Umbilical cord (tissue), 1 donor: ENCODE measurements at regions not wholly inside any gene's neighbourhood (a gene's known extent, or its start where the extent isn't known, plus 50 kb on each side); places are given as distances from the start of the nearest gene placed in this dataset.

Experiments
- DNase-seq: peaks from one replicate; pipeline ENCODE4 v3.0.0-alpha.2; 2015; ENCODE audit warnings: low spot score

DNA sequence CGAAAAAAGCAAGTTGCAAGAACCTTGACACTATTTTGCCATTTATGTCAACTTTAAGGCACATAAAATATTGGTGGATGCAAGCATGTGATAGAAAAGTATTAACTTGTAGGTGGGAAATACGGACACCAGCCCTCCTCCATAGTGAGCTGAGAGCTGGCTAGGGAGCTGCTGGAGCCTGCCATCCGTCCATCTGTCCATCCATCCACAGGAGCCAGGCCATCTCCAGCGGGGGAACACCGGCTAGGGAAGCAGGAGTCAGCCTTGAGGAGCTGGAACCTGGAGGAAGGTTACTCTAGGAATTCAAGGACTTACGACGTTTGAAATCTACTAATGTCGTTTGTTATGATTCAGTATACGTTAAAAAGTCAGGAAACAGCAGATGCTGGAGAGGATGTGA is 120.7 kb upstream of the C14orf180 start:
- no peak for DNase-seq

DNA sequence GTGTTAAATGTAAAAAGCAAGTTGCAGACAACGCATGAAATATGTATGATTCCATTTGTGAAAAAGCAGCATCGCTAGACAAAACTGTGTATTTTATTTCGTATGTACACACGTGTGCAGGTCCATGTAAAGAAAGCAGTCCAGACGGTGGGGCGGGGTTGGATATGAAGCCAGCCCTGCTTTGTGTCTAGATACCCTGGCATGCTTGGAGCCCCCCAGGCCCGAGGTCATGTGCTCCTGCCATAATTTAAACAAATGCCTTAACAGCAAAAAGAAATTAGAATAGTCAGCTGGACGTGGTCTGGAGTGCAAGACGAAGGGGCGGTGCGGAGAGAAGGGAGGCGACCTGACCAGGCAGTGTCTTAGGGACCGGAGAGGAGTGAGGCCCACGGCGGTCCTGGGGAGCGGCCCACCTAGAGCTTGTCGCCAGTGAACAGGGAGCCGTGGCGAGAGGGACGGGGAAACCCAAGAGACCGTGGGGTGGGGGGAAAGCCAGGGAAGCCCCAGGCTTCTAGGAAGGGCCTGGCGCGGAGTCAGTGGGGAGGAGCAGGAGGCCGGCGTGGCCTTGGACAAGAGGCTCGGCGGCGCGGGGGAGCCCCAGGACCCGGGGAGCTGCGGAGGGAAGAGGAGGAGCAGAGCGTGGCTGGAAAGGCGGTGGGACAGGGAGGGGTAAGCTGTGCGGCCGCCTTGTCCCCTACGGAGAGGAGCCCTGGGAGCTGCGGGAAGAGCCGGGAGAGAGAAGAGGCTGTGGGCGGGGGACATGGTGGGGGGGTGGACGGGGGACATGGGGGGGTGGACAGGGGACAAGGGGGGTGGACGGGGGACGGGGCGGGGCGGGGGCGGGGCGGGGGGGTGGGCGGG is 118.5 kb upstream of the C14orf180 start:
- DNase-seq, result peak; percentile 75

DNA sequence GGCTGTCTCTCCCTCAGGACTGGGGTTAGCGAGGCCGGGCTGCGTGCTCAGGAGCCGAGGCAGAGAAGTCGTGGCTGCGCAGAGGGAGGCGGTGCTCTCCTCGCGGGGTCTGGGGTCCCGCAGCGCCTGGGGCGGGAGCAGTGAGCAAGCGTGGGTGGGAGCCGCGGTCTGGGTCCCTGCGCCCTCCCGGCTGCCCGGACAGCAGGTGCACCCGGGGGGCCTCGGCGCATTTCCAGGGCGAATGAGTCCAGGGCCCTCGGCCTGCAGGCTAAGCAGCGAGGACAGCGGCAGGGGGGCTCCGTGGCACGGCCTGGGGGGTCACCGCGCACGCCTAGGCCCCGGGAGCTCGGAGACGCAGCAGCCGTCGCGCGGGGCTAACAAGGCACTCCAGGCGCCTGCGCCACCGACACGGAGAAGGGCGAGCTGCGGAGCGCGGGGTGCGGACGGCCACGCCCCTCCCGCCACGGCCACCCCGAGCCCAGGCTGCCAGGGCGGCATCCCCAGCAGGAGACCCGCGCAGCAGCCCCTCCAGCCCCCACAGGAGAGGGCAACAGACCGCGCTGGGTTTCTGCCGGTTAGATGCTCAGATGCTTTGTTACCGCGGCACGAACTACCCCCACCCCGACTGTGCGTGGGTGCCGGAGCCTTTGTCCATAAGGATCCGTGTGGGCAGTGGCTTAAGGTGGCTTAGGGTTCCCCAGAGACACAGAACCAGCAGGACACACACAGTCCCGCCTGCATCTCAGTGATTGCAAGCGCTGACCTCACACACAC is 117.7 kb upstream of the C14orf180 start:
- DNase-seq, result peak; percentile 34

DNA sequence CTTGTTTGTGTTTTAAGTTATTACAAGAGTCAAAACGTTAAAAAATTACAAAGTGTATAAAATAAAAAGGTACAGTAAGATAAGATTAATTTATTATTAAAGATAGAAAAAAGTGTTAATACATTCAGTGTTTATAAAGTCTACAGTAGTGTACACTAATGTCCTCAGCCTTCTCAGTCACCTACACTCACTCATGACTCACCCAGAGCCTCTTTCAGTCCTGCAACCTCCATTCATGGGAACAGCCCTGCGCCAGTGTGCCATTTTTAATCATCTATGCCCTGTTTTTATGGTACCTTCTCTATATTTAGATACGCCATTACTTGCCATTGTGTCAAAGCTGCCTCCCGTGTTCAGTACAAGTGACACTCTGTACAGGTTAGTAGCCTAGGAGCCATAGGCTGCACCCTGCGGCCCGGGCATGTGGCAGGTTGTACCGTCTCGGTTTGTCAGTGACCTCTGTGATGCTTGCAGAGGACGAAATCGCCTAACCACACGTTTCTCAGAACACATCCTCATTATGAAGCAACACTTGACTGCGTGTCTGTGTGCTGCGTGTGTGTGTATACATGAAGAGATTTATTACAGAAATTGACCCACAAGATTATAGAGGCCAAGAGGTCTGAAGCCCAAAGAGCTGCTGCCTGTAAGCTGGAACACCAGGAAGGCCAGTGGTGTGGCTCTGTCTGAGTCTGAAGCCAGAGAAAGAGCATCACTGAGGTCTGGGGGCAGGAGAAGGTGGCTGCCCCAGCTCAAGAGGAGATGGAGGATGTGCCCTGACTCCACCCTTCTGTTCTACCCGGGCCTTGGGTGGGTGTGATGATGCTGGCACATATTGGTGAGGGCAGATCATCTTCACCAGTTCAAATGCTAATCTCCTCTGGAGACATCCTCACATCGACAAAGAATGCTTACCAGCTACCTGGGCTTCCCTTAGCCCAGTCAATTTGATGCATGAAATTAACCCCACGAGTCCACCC is 116.6 kb upstream of the C14orf180 start:
- no peak for DNase-seq

DNA sequence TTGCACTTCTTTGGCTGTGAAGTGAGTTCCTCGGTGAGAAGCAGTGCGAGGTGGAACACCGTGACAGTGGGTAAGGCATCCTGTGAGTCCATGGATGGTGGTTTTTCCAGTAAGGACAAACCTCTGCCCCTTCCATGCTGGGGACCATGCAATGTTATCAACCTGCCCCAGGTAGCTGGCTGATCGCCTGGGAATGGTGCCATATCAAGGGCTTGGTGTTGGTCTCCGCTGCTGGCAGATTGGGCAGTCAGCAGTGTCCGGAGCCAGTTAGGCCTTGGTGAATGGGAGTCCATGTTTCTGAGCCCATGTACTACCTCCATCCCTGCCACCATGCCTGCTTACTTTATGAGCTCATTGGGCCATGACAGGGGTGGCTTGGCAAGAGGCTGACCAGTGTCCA is 114.7 kb upstream of the C14orf180 start:
- no peak for DNase-seq

DNA sequence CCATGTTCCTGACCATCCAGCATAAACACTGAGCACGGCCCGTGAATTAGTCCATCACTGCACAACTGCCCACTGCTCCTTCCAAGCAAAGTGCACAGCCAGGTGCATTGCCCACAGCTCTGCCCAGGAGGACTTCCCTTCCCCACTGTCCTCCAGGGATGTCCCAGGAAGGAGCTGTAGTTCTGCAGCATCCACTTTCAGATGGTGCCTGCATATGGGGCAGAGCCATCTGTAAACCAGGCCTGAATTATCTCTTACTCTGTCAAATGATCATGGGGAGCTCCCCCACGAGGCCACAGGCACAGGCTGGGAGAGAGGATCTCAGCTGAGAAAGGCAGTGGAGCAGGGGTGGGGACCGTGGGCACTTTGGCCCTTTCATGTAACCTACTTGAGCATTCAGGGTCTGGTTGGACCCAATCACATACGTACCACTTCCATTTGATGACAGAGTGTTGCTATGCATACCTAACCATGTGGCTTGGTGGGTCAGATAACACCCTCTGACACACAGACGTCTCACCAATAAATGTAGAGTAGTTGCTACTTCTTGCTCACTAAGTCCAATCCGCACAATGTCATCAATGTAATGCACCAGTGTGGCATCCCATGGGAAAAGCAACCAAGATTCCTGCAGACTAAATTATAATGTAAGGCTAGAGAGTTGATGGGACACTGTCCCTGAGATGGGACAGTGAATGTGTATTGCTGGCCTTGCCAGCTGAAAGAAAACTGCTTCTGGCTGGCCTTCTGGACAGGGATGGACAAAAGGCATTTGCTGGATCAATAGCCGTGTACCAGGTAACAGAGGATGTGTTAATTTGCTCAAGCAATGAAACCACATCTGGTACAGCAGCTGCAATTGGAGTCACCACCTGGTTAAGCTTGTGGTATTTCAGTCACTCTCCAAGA is 113.8 kb upstream of the C14orf180 start:
- DNase-seq, result no peak

DNA sequence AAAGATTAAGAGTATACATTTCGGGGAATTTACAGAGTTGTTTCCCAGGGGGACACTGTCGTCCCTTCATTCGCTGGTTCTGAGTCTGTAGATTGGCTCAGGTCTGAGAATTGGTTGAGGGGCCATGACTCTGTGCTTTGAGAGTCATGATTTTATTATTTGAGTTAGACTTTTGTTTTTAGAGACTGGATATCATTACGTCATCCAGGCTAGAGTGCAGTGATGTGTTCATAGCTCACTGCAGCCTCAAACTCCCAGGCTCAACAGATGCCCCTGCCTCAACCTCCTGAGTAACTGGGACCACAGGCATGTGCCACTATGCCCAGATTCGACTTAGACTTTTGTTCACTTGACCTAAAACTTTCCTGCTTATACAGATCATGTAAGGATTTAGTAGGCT is 112.3 kb upstream of the C14orf180 start:
- DNase-seq, result no peak

DNA sequence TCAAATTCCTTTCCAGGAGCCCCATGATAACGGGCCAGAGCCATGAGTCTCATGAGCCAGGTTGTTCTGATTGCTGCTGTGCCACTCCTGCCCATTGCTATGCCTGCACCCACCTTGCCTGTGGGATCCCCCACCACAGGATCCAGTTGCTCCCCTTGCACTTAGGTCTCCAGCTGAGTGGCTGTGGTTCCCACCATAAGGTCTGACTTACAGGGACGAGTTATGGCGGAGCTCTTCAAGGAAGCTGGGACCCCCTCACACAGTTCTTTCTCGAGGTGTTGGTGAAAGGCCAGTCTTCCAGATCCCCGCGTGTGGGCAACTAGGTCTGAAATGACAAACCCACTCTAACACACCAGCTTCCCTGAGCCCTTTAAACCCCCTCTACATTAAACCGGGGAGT is 111.9 kb upstream of the C14orf180 start:
- no peak for DNase-seq

DNA sequence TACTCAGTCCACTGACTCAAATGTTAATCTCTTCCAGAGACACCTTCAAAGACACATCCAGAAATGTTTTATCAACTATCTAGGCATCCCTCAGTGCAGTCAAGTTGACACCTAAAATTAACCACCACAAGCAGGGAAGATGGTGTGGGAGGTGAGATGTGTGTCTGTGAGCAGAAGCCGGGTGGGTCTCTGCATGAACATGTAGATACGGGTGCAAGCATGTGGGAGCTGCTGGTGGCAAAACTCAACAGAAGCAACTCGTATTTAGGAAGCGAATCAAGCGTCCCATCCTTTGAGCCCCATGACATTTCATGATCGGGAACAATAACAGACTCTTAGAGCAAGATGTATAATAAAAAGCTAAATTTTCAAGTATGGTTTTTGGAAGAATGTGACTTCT is 110.0 kb upstream of the C14orf180 start:
- no peak for DNase-seq

DNA sequence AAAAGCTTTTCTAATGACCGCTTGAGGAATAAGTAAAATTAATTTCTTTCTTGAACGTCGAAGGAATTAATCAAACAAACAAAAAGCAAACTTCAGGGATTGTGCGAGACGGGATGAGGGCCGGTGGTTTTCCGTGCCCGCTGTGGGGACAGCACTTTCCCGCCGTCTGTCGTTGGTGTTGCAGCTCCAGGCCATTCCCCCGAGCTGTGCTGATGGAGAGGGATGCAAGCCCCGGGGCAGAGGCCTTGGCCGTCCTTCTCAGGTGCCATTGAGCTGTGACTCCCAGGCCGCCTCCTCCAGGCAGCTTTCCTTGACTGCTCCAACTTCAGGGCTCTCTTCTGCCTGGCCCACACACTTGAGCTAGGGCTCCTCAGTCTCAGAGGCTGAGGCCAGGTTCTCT is 109.0 kb upstream of the C14orf180 start:
- no peak for DNase-seq

DNA sequence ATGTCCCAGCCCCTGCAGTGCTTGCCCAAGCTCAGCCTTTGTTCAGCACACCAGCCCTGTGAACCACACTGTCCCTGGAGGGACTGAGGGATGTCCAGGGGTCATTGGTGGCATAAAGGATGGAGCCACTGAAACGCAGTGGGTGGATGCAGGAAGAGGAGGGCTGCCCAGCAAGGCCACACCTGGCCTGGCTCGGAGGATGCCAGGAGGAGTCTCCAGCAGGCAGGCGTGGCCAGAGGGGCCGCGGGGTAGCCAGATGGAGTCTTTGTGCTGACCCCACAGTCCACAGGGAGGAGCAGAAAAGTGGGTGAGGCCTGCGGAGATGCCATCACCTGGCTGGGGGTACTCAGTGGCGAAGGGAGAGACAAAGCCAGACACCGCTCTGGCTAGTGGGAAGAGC is 108.5 kb upstream of the C14orf180 start:
- no peak for DNase-seq

DNA sequence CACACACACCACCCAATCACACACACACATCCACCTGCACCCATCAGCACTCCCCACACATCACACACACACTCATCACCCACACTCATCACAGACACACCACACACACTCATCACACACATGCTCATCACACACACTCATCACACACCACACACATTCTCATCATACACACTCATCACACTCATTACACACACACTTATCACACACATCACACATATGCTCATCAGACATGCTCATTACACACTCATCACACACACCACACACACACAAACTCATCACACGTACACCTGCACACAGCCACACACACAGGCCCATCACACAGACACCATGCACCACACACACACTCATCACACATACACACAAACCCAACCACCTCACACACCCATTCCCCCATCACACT is 107.5 kb upstream of the C14orf180 start:
- no peak for DNase-seq

DNA sequence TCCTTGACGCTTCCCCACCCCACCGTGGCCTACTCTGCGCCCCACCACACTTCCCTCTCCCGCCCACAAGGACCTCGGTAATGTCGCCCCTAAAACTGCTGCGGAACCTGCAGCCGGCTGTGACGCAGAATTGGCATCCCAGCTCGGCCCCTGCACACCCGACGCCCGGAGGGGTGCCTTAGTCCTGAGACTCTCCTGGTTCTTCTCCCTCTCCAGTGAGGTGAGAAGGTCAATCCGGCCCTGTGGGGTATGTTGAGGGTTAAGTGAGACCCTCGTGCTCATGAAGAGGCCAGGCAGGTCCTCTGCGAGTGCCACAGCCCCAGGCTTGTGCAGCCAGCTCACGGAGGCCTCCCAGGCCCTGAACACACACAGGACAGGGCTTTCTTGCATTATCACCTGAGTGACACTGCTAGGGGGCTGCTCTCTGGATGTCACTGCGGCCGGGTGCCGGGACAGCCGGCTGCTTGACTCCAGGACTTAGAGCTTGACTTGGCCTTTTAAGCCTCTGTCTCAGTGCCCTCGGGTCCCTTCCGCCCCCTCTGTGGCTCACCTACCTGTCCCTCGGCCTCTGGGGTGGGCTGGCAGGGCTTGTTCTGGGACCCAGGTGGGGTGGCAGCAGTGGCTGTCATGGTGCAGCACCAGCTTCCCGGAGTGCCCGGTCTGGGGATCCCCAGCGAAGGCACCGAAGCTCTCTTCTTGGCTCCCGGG is 106.9 kb upstream of the C14orf180 start:
- DNase-seq, result no peak

DNA sequence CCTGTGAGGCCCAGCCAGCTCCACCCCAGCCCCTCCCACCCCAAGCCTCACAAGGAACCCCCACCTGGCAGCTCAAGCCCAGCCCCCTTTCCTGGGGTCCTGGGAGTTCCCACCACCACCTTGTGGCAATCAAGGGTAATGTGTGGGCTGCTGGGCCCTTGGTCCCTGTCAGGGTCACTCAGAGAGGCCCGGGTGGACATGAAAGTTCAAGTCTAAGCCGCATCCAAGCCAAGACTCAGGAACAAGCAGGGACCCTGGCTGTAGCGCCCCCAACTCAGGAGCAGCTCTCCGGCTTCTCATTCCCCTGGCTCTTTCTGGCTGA is 106.4 kb upstream of the C14orf180 start:
- DNase-seq, result no peak

DNA sequence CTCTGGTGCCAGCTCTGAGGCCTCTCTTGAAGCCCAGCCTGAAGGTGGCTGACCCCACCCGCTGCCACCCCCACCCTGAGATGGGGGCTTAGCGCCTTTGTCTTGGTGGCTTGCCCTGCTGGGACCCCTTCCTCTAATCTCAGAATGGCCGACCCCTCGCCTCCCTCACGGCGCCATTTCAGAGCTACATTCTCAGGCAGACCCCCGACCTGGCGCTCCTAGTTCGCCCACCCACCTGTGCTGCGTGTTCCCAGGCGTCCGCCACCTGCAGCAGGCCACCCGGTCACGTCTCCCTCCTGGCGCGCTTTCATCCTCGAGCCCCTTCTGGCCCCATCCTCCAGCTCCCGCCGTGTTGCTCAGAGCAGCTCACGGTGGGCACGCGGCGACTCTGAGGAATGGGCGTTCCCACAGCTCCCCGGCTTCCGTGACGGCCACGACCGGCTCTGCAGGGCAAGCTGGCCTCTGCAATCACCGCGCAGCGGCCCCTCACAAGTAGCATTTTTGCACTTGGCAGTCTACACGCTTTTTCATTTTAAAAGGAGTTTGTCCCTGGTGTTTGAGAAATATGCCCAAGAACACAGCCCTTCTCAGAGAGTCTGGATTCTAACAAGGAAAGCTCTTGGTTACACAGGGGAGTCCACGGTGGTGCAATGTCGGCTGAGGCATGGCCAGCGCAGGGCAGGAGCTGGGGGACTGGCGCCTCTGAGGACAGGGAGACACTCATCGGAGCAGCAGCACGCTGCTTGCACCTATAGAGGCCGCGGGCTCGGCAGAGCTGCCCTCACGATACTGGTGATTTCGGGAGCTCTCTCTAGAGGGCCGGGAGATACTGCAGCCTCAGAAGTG is 105.7 kb upstream of the C14orf180 start:
- DNase-seq, result peak; percentile 83

DNA sequence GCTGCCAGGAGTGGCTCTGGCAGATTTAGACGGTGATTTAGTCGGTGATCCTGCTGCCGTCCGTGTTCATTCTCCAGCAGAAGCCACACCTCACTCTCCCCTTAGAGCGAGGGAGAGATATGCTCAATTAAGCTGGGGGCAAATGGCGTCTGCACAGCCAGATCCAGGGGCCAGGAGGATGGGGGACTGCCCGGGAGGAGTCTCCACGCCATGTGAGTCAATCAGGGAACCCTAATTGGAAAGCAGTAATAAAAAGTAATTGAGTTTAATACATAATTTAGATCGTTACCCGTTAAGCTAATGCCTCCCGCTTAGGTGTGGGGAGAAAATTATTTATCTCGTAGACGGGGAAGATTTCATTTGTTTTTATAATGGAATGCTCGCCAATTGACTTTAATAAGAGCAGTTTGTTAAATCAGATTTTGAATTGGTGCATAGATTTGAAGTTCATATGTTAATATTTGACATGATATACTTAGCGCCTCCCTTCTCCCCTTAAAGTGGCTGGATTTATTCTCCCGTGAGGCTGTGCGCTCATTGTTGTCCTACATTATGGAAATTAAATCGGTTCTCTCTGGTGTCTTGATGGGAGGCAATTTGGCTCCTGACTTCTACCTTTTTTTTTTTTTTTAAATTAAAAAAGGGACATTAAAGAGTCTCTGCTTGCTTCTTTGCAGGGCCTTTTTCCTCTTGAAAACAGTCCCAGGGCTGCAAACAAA is 104.9 kb upstream of the C14orf180 start:
- no peak for DNase-seq

DNA sequence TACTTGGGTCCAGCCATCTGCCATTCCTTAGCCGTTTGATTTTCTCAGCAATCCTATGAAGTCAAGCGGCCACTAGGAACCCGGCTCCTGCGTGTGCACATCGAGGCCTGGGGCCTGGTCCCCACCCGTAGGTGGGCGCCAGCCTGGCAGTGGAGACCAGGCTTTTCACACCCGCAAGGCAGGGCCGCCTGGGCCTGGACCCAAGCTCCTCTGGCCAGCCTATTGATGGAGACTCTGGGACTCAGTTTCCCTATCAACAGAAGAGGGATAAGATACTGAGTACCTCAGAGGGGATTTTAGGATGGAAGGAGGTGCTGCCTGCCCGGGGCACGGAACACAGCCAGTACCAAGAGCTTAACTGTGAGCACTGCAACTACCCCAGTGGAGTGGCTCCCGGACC is 104.3 kb upstream of the C14orf180 start:
- DNase-seq, result no peak

DNA sequence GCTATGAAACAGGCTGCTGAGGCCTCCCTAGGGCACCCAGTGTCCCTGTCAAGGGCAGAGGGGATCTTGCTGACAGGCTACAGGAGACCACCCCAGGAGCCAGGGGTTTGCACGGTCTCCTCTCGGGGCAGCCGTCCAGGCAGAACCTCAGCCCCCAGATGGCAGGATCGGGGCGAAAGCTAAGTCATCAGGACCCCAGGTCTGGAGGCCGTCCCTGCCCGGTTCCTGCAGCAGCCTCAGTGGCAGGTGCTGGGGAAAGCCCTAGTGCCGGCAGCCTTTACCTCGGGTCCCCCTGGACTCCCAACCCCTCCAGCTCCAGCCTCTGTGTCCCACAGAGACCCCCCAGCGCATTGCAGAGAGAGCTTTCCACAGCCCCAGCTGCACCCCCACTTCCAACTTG is 103.8 kb upstream of the C14orf180 start:
- no peak for DNase-seq

DNA sequence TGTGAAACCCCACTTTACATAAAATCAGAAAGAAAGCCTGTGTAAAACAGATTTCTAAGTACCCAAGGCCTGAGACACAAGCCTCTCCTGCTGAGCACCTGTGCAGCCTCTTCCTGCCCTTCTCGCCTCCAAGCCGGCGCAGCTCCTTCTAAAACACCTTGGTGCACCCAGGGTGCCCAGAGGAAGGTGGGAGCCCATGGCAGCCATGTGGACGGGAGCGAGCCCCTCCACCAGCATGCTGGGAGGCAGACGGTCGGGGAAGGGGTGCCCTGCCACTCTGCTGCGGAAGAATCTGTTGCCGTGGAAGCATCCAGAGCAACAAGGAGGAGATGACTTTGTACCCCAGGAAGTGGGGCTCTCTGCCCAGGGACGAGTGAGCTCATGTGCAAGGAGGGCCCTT is 103.1 kb upstream of the C14orf180 start:
- DNase-seq, result no peak
